ENCODE measurements at regions not wholly inside any gene's neighbourhood (a gene's known extent, or its start where the extent isn't known, plus 50 kb on each side); places are given as distances from the start of the nearest gene placed in this dataset.

GRCh38 chr2:217741381-217741955 is 261.3 kb downstream of the TNS1 start:
- Histone ChIP-seq H3K4me3 (ENCODE audit: low read depth, low read length) (no peak overlapping the region), H3K36me3 (ENCODE audit: control insufficient read depth, insufficient read depth, low read length) (no peaks in the 10 kb centered on the region), H3K27me3 (ENCODE audit: control insufficient read depth, insufficient read depth, low read length) (no peaks in the 10 kb centered on the region)
- TF ChIP-seq, protein P1, sequence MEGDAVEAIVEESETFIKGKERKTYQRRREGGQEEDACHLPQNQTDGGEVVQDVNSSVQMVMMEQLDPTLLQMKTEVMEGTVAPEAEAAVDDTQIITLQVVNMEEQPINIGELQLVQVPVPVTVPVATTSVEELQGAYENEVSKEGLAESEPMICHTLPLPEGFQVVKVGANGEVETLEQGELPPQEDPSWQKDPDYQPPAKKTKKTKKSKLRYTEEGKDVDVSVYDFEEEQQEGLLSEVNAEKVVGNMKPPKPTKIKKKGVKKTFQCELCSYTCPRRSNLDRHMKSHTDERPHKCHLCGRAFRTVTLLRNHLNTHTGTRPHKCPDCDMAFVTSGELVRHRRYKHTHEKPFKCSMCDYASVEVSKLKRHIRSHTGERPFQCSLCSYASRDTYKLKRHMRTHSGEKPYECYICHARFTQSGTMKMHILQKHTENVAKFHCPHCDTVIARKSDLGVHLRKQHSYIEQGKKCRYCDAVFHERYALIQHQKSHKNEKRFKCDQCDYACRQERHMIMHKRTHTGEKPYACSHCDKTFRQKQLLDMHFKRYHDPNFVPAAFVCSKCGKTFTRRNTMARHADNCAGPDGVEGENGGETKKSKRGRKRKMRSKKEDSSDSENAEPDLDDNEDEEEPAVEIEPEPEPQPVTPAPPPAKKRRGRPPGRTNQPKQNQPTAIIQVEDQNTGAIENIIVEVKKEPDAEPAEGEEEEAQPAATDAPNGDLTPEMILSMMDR (IDR thresholded peaks at IDR 0.05; ENCODE audit: insufficient read depth, low read length, severe bottlenecking), result no peak
- no peak for DNase-seq (ENCODE audit: low read depth)
- no peak for FAIRE-seq

DNA sequence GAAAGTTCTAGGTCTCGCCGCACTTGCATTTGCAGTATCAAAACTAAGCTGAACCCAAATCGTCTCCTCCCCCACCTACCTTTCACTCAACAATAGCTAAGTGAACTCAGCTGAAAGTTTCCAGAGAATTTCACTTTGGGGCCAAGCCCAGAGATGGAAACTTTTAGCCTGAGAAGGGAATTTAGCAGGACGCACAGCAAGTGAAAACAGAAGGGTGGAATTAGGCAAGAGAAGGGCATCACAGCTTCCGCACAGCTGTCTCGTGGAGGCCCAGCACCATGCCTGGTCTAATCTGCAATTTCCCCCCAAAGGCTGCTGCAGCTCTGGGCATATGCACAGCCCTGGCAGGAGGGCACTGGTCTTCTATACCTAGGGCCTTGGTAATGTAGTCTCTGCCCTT is 262.0 kb downstream of the TNS1 start:
- H3K36me3 ChIP-seq (ENCODE audit: control insufficient read depth, insufficient read depth, low read length), result no peaks in the 10 kb centered on the region
- no peaks in the 10 kb centered on the region for H3K27me3 ChIP-seq (ENCODE audit: control insufficient read depth, insufficient read depth, low read length)
- H3K4me3 ChIP-seq (ENCODE audit: low read depth, low read length), result no peak overlapping the region
- no peak for FAIRE-seq
- DNase-seq (ENCODE audit: low read depth), result no peak
- TF ChIP-seq, protein P1 (IDR thresholded peaks at IDR 0.05; ENCODE audit: insufficient read depth, low read length, severe bottlenecking), result no peak

DNA sequence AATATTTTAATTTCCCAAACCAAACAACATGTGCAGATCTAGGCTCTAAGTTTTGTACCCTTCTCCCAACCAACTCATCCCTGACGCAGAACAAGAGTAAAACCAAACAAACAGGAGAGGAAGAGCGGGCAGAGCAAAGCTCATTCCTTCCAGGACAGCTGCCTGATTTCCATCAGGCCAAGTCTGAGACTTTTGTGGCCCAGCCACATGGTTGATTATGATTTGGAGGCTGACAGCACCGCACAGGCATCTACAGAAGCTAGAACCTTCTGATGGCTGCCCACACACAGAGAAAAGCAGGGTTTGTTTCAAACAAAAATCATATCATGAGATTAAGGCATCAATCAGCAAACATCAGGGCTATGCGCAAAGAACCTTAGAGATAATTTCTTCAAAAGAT is 262.6 kb downstream of the TNS1 start:
- no peak for DNase-seq (ENCODE audit: low read depth)
- no peak for FAIRE-seq
- Histone ChIP-seq H3K27me3 (ENCODE audit: control insufficient read depth, insufficient read depth, low read length) (no peaks in the 10 kb centered on the region), H3K36me3 (ENCODE audit: control insufficient read depth, insufficient read depth, low read length) (no peaks in the 10 kb centered on the region), H3K4me3 (ENCODE audit: low read depth, low read length) (no peak overlapping the region)
- TF ChIP-seq, protein P1 (IDR thresholded peaks at IDR 0.05; ENCODE audit: insufficient read depth, low read length, severe bottlenecking), result no peak

DNA sequence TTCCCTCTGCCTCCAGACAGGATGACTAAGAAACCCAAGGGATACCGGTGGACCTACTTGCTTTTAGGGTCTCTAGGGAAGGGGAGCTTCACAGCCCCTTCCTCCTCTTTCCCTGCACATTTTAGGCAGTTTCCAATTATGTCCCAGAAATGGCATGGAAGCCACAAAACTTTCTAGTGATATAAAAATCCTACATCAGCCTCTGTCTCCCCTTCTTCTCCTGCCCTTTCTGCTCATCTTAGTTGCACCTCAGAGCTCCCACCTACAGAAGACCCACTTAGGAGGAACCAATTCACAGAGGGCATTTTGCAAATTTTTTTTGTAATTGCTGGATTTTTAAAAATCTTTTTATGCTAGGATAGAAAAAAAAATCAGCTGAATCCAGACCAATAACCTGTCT is 263.1 kb downstream of the TNS1 start:
- Histone ChIP-seq H3K27me3 (ENCODE audit: control insufficient read depth, insufficient read depth, low read length) (no peaks in the 10 kb centered on the region), H3K36me3 (ENCODE audit: control insufficient read depth, insufficient read depth, low read length) (no peaks in the 10 kb centered on the region), H3K4me3 (ENCODE audit: low read depth, low read length) (no peak overlapping the region)
- FAIRE-seq, result no peak
- TF ChIP-seq, protein P1 (IDR thresholded peaks at IDR 0.05; ENCODE audit: insufficient read depth, low read length, severe bottlenecking), result no peak
- DNase-seq (ENCODE audit: low read depth), result no peak

GRCh38 chr2:217738061-217738460 is 264.7 kb downstream of the TNS1 start:
- DNase-seq (ENCODE audit: low read depth), result no peak
- FAIRE-seq, result no peak

More at GRCh38 chr2:217738061-217738460, 264.7 kb downstream of the TNS1 start:
- Histone ChIP-seq H3K36me3 (ENCODE audit: control insufficient read depth, insufficient read depth, low read length) (no peaks in the 10 kb centered on the region), H3K27me3 (ENCODE audit: control insufficient read depth, insufficient read depth, low read length) (no peaks in the 10 kb centered on the region), H3K4me3 (ENCODE audit: low read depth, low read length) (no peak overlapping the region)
- TF ChIP-seq, protein P1 (IDR thresholded peaks at IDR 0.05; ENCODE audit: insufficient read depth, low read length, severe bottlenecking), result no peak

Measured in bronchial epithelial cell (primary cell).